NB4 (cell line): ENCODE measurements at regions not wholly inside any gene's neighbourhood (a gene's known extent, or its start where the extent isn't known, plus 50 kb on each side); places are given as distances from the start of the nearest gene placed in this dataset.

ENCODE experiments used
- MAX ChIP-seq: IDR thresholded peaks from 2 replicates; pipeline ENCODE4 v1.6.1; 2011; ENCODE audit warnings: low read depth, low read length
- MYC ChIP-seq: IDR thresholded peaks from 2 replicates; pipeline ENCODE4 v1.6.1; 2011; ENCODE audit warnings: low read depth, low read length
- POLR2A ChIP-seq: IDR thresholded peaks from 2 replicates; pipeline ENCODE4 v1.6.1; 2011; ENCODE audit warnings: mild to moderate bottlenecking; ENCODE audit not compliant: insufficient read length; ENCODE audit errors: extremely low read depth
- TF ChIP-seq, protein P1 (sequence below): IDR thresholded peaks from one replicate; pipeline ENCODE4 v1.5.1; 2012; ENCODE audit warnings: low read depth, low read length

GRCh38 chr11:91067666-91068065 is 844.8 kb upstream of the CHORDC1 start:
- TF ChIP-seq, protein P1, sequence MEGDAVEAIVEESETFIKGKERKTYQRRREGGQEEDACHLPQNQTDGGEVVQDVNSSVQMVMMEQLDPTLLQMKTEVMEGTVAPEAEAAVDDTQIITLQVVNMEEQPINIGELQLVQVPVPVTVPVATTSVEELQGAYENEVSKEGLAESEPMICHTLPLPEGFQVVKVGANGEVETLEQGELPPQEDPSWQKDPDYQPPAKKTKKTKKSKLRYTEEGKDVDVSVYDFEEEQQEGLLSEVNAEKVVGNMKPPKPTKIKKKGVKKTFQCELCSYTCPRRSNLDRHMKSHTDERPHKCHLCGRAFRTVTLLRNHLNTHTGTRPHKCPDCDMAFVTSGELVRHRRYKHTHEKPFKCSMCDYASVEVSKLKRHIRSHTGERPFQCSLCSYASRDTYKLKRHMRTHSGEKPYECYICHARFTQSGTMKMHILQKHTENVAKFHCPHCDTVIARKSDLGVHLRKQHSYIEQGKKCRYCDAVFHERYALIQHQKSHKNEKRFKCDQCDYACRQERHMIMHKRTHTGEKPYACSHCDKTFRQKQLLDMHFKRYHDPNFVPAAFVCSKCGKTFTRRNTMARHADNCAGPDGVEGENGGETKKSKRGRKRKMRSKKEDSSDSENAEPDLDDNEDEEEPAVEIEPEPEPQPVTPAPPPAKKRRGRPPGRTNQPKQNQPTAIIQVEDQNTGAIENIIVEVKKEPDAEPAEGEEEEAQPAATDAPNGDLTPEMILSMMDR, result no peak
- no peak for TF ChIP-seq POLR2A
- TF ChIP-seq MAX, result no peak
- no peak for TF ChIP-seq MYC
